Stimulated activated CD8-positive, alpha-beta memory T cell treated with anti-CD3 and anti-CD28 coated beads, Interleukin-4, amount 100 ng/mL, for 24 hours (primary cell): ENCODE measurements at regions not wholly inside any gene's neighbourhood (a gene's known extent, or its start where the extent isn't known, plus 50 kb on each side); places are given as distances from the start of the nearest gene placed in this dataset.
"Not testable (repeated sequence)": the region's sequence is repeated elsewhere in the genome, so short reads cannot be mapped to it uniquely, and the experiment has no call there.

ENCODE experiments used
- DNase-seq: peaks from one replicate; pipeline ENCODE4 v3.0.0-alpha.2; 2020; ENCODE audit warnings: low read depth

GRCh38 chr4:124053872-124054538 lies 657.4 kb downstream of the SPRY1 start:
- no peak for DNase-seq

DNA sequence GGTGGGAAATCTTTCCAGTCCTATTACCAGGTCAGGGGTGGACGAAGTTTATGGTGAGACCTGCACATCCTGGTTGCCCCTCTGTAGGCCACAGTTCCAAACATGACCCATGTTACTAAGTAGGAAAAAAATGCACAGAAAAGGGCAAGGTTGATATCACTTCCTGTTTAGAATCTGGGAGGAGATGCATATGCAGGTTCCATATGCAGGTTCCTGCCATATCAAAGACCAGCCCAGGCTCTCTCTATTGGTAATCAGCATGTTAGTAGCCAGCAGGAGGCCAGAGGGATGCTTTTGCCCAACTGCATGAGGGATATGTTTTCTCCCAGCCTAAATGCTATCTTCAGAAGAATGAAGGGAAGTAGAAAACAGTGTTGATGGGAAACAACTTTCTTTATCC lies 657.2 kb downstream of the ANKRD50 start:
- DNase-seq = no peak

DNA sequence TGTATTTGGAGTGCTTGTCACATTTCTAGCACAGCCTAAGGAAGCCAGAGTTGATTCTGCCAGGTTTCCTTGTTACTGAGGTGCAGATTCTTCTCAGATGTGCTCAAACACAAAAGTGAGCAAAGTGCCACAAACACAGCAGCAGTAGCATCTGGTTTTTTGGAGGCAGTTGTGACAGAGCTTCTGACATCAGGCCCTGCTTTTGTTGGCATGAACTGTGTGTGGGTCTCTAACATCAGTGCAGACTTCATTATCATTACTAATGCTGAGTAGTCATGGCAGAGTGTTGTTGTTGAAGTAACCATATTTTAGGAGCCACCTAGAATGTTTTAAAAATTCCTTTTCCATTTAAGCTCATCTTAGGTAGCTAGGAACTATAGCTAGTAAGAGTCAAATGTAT lies 656.6 kb downstream of the ANKRD50 start:
- no peak for DNase-seq

DNA sequence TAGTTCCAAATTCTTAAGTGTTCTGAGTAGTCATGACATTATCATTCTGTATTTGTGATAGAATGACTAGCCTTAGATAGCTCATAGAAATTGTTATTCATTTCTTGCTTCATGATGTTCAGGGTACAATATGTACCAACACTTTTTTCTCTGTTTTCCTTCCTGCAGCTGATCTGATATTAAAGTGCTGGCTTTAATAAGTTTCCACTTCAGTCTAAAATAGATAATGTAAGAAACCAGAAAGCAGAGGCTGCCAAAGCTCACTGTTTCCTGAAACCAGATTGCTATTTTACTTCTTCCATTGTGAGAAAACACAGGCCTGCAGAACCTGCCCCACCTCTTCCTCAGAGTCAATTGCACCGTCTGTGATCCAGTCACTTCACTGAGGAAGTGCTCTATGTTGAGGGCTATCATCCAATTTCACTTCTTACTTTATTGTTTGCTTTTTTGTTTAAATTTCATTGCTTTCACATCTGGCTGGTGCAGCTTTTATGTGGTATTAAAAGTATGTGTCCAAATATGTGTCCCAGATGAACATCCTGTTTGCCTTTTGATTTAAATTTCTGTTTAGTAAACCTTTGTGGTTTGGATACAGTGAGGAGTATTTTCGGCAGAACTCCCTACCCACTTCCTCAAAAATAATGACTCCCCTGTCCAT lies 652.1 kb downstream of the ANKRD50 start:
- DNase-seq = no peak

DNA sequence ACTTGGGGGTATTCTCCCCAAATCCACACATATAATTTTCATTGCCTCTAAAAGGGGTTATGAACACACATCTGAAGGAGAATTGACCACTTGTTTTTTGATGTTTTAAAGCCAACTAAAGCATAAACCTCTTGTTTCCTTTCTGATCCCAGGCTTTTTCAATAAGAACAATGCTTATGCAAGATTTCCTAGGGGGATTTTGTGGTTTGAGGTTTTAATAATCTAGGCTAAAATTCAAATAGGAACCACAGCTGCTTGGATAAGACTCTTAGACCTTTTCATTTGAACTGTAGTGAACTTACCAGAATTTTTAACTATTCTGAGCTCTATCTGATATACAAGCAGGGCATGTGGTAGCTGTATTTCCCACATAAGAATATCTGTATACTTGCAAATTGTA lies 651.1 kb downstream of the ANKRD50 start:
- DNase-seq = no peak

DNA sequence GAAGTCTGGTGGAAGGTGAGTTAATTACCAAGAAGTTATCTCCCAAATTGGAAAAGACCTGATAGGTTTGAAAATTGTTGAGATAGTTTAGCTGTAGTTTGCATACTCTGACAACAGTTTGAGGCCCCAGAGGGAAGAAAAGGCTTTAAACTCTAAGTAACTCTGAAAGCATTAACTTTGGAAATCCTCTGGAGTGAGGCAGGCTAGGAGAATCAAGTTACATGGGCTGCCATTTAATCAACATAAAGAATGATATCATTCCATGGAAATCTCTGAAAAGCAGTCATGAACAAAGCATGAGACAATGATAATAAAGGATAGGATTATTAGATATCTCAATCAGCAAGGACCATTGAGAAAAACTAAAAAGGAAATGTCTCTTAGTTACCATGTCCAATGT lies 647.1 kb downstream of the ANKRD50 start:
- DNase-seq = no peak

GRCh38 chr4:124065936-124066335 lies 646.6 kb downstream of the ANKRD50 start:
- no peak for DNase-seq

DNA sequence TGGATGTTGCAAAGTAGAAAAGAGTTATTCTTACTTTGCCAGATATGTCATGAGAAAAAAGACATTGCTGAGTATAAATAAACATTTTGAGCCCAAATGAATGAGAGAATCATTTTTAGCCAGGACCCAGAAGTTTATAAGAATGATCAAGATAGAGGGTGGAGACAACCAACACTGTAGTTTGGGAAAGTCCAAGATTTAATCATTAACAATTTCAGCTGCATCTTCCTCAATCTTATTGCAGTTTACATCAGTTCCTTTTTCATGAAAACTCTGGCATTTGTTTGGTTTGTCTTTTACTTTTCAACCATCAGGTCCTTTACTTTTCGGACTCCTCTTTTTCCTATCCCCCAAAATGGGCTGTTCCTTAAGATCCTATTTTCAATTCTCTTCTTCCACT lies 645.9 kb downstream of the ANKRD50 start:
- no peak for DNase-seq

DNA sequence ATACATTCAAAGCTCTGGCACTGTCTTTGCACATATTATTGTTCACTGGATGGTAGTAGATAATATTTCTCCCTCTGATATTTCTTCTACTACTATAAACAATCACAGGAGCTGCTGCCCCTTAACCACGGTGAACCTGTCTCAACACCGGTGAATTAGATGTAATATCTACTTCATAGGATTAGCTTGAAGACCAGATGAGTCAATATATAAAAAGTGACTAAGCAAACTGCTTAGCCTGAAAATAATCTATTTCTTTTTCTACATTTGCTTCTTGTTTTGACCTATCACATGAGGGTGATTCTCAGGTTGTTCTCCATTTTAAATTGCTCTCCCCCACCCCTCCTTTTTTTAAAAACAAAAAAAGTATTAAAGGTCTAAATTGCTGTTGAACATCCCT lies 645.5 kb downstream of the ANKRD50 start:
- DNase-seq = no peak

GRCh38 chr4:124070688-124071484 lies 641.6 kb downstream of the ANKRD50 start:
- DNase-seq = no peak

DNA sequence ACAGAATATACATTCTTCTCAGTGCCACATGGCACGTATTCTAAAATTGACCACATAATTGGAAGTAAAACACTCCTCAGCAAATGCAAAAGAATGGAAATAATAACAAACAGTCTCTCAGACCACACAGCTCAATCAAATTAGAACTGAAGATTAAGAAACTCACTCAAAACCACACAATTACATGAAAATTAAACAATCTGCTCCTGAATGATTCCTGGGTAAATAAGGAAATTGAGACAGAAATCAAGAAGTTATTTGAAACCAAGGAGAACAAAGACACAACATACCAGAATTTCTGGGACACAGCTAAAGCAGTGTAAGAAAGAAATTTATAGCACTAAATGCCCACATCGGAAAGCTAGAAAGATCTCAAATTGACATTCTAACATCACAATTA lies 637.3 kb downstream of the ANKRD50 start:
- not testable (repeated sequence) for DNase-seq

DNA sequence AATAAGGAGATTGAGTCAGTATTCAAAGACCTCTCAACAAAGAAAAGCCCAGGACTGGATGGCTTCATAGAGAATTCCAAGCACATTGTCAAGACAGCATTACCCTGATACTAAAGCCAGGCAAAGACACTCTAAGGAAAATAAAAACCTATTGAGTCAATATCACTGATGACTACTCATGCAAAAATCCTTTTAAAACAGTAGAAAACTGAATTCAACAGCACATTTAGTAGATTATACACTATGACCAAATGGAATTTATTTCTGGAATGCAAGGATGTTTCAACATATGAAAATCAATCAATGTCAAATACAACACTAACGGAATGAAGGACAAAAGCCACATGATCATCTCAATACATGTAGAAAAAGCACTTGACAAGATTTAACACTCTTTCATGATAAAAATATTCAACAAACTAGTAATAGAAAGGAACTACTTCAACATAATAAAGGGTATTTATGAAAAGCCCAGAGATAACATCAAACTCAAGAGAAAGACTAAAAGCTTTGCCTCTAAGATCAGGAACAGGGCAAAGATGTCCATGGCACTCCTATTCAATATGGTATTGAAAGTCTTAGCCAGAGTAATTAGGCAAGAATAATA lies 633.3 kb downstream of the ANKRD50 start:
- no peak for DNase-seq

- no peak for DNase-seq
These were observed 628.8 kb downstream of the ANKRD50 start for GRCh38 chr4:124083711-124084110.

DNA sequence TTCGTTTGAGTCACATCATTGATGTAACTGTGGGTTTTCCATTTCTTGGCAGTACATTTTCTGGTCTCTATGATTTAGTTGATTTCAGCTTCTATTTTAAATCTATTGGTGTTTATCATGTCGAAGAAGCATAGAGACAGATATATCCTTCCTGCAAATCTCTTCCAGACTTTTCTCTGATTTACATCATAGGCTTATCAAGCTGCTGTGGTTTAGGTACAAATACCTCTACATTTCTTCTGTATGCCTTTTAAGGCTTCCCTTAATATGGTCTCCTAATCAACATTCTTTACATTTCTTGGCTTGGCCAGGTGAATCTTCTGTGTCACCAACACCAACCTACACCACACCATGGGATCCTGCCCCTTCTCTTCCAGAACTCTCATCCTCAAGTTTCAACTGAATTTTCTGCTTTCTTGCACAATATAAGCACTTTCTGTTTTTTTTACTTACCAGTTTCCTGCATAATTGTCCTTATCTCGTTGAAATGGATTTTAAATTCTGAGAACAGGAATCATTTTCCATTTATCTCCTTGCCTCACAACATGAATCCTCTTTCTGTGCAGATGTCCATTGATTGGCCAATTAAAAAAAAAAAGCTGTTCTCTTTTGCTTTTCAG lies 626.9 kb downstream of the ANKRD50 start:
- no peak for DNase-seq

- DNase-seq = no peak
These were observed 622.5 kb downstream of the ANKRD50 start for GRCh38 chr4:124090021-124090420.

GRCh38 chr4:124092101-124092500 lies 620.4 kb downstream of the ANKRD50 start:
- DNase-seq = no peak

DNA sequence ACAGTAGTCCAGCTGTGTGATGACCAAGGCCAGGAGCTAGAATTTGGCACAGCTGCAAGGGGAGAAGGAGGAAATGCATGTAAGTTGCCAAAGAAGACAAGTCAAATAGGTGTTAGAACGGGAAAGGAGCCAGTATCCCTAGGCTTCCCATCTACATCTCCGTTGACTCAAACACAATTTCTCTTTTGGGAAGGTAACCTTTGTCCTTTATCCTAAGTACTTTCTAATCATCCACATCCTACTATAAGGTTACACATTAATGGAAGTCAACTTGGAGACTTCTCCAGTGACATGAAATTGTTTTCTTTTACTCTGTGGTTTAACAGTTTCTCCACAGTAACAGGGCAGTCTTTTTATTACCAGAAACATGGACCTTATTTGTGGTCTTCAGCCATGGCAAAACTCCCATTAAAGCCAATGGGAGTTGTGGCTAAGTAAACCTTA lies 620.0 kb downstream of the ANKRD50 start:
- DNase-seq = no peak

DNA sequence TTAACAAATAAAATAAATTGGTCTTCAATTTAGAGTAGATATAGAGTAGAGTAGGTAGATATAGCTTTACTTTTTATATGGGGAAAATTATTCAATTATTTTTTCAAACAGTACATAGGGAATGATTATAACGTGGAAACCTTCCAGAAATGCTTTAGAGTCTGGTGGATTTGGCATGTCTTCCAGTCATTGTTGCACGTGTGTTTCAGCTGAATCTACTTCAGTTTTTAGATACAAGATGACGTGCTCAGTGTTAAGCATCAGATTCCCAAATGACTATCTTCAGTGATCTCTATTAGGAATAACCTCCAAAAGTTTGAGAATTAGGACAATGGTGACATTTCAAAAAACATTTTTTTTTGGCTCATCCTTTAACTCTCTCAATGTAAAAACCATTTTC lies 616.9 kb downstream of the ANKRD50 start:
- DNase-seq = no peak

DNA sequence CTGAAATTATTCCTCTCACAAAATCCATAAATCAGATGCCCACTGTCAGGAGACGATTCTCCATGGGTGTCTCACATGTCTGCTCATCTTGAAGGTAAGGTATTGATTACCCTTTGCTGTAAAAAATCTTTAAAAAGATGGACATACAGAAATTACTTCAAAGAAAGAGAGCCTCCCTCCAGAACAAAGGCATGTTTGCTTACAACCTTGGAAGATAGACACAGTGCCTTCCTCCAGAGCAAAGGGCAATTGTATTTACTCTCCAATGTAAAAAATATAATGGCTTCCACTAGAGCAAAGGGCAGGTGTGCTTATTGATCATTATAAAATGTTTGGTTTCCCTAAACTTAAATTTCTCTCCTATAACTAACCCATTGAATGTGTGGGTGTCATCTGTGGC lies 616.2 kb downstream of the ANKRD50 start:
- DNase-seq = no peak

- DNase-seq = no peak
These were observed 615.1 kb downstream of the ANKRD50 start for GRCh38 chr4:124097447-124097846.

DNA sequence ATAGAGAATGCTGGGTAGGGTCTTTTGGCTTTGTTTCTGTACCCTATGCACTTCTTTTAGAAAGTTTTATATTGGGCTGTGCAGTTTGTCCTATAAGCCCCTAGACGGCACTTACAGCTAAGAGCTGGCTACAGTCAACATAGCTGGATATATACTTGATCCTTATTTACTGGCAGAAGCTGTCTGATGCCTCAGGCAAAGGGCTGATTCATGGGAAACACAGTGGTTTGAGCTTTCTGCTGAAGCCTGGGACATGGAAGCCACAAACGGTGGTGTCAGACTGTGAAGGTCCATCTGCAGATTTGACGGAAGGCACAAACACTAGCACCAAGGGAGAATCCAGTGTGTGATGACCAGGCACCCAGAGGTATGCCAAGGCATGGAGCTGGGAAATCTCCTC lies 608.4 kb downstream of the ANKRD50 start:
- no peak for DNase-seq

GRCh38 chr4:124104628-124105027 lies 607.9 kb downstream of the ANKRD50 start:
- DNase-seq = no peak
